Ovary (tissue), 7 donors: ENCODE measurements at regions not wholly inside any gene's neighbourhood (a gene's known extent, or its start where the extent isn't known, plus 50 kb on each side); places are given as distances from the start of the nearest gene placed in this dataset.

Experiments
- DNase-seq, 5 donors: peaks; one replicate each; pipeline ENCODE4 v3.0.0-alpha.2; 2019 to 2020
- H3K27ac ChIP-seq, 2 donors: fragments of 200-600 bp; one replicate each; pipeline versions ENCODE4 v1.5.1 to v1.8.0; 2019 to 2022
- H3K27me3 ChIP-seq: fragments of 200-600 bp; one replicate; pipeline ENCODE4 v1.8.0; 2022
- H3K36me3 ChIP-seq: fragments of 200-600 bp; sonication (generic); one replicate; pipeline ENCODE4 v1.5.1; 2019
- H3K4me1 ChIP-seq: one replicate; pipeline ENCODE4 v1.8.1; 2013; ENCODE audit warnings: mild to moderate bottlenecking, moderate library complexity; ENCODE audit not compliant: insufficient read depth
- H3K4me3 ChIP-seq: fragments of 200-600 bp; sonication (generic); one replicate; pipeline ENCODE4 v1.5.1; 2017
- H3K9me3 ChIP-seq, 2 donors: fragments of 200-600 bp in 1 of 2; sonication (generic) in 1 of 2; one replicate each; pipeline versions ENCODE4 v1.5.1 to v1.8.1; 2013 to 2019; ENCODE audit warnings: mild to moderate bottlenecking in 1 of 2, moderate library complexity in 1 of 2
- EP300 ChIP-seq: sonication (generic); formaldehyde crosslinking; IDR thresholded peaks from one replicate; pipeline ENCODE4 v1.6.1; 2017; ENCODE audit warnings: antibody characterized with exemption
- POLR2A ChIP-seq: fragments of 450-650 bp; IDR thresholded peaks from one replicate; pipeline ENCODE4 v1.6.1; 2017; ENCODE audit warnings: antibody characterized with exemption, mild to moderate bottlenecking, moderate library complexity
- WGBS, 3 donors: extraction: QIAGEN DNeasy Blood & Tissue Kit in 1 of 3; methylation state at CpG; one replicate each; pipeline versions ENCODE4 v1.1.5 to v1.1.7; 2013 to 2017; 5-methylcytosine and 5-hydroxymethylcytosine counted together
- intact Hi-C, 4 donors: fragments of 100-400 bp; cut with DNase I; formaldehyde crosslinking; loops; one replicate each; pipeline versions ENCODE4 v1.11.0 to v1.15.1; 2022 to 2023
- TF ChIP-seq, protein P1 (sequence below), 3 donors: fragments of 450-650 bp in 2 of 3; fragments of 200-600 bp in 1 of 3; IDR thresholded peaks; one replicate each; pipeline versions ENCODE4 v1.5.1 to v1.8.0; 2016 to 2022; ENCODE audit warnings: antibody characterized with exemption in 3 of 3, mild to moderate bottlenecking in 1 of 3
- donor health status: DM: no; HTN: no; CAD: no; lungs with moderate emphysema.
- donor health status: DM: no; HTN: no; CAD: no.
- donor health status: Bipolar disorder and iron deficiency.
- donor health status: DM: no; HTN: no; CAD: no.
- donor health status: DM: yes; HTN: yes; CAD: no.

DNA sequence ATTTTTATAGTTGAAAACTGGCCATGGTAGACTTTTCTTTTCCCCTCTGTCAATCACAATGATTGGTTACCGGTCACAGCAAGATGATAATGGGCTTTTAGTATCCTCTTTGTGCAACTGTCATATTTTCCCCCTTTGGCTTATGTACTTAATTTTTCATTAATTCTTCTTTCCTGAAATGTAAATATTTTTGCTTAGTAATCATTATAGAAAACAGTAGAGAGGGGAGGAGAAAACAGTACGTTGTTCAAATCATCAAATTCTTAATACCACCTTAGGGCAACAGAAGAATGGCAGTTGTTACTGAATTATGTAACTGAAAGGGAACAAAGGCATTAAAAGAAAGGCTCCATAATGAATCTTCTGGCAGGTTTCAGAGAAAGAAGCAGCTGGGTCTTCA is 699.0 kb downstream of the METTL4 start:
- H3K27ac ChIP-seq, result no peak overlapping the region
- H3K4me3 ChIP-seq, result no peak overlapping the region
- H3K9me3 ChIP-seq, result no peaks in the 10 kb centered on the region
- no peak for DNase-seq
- 67 to 78% (median 72%) methylated on average over 2 of the region's 2 CpGs for WGBS, 3 donors
- no peaks in the 10 kb centered on the region for H3K4me1 ChIP-seq
- no peak for TF ChIP-seq POLR2A
- no peak for TF ChIP-seq EP300
- TF ChIP-seq, protein P1, sequence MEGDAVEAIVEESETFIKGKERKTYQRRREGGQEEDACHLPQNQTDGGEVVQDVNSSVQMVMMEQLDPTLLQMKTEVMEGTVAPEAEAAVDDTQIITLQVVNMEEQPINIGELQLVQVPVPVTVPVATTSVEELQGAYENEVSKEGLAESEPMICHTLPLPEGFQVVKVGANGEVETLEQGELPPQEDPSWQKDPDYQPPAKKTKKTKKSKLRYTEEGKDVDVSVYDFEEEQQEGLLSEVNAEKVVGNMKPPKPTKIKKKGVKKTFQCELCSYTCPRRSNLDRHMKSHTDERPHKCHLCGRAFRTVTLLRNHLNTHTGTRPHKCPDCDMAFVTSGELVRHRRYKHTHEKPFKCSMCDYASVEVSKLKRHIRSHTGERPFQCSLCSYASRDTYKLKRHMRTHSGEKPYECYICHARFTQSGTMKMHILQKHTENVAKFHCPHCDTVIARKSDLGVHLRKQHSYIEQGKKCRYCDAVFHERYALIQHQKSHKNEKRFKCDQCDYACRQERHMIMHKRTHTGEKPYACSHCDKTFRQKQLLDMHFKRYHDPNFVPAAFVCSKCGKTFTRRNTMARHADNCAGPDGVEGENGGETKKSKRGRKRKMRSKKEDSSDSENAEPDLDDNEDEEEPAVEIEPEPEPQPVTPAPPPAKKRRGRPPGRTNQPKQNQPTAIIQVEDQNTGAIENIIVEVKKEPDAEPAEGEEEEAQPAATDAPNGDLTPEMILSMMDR (IDR thresholded peaks at IDR 0.05), result no peak
- H3K36me3 ChIP-seq, result no peaks in the 10 kb centered on the region
- intact Hi-C loops, result no loop called here
- no peaks in the 10 kb centered on the region for H3K27me3 ChIP-seq

DNA sequence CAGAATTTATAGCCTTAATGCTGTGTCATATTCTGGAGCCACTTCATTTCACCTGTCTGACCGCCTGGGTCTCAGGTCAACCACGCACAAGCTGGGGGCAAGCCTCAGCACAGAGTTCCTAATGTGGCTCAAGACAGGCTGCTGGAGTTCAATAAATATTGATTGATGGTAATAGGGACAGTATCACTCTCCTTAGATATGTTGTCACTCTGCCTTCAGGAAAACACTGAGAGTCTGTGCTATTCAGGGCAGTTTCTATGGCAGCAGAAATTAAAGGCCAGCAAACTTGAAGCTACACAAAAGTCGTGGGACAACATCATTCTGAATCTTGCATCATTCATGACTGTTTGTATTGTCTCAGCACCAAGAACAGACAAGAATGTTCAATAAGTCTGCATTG is 696.1 kb downstream of the METTL4 start:
- H3K27me3 ChIP-seq, result no peaks in the 10 kb centered on the region
- WGBS, 3 donors, result 68 to 76% (median 75%) methylated on average over 3 of the region's 3 CpGs
- H3K27ac ChIP-seq, result no peak overlapping the region
- no peaks in the 10 kb centered on the region for H3K9me3 ChIP-seq
- no peaks in the 10 kb centered on the region for H3K4me1 ChIP-seq
- no peak overlapping the region for H3K4me3 ChIP-seq
- TF ChIP-seq EP300, result no peak
- no peak for TF ChIP-seq POLR2A
- TF ChIP-seq, protein P1 (IDR thresholded peaks at IDR 0.05), result no peak
- intact Hi-C loops, result no loop called here
- no peaks in the 10 kb centered on the region for H3K36me3 ChIP-seq
- DNase-seq, result no peak

DNA sequence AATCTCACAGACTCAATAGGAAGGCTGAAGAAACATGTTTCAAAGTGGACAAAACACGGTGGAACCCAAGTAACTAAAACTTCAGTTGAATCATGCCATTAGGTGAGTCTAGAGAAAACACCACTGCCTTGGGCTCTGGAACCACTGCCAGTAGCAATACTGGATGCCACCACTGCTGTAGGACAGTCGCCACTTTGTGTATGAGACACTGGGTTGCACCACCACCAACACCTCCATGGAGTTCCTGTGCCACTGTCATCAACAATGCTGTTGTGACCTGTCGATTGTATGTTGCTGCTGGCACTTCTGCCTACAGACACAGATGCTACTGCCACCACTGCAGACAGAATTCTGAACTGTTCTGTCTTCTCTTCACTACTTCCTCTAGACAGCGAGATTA is 686.7 kb downstream of the METTL4 start:
- H3K4me3 ChIP-seq, result no peak overlapping the region
- H3K4me1 ChIP-seq, result no peaks in the 10 kb centered on the region
- DNase-seq, result no peak
- 86 to 89% (median 87%) methylated on average over 4 of the region's 4 CpGs for WGBS, 3 donors
- no peaks in the 10 kb centered on the region for H3K9me3 ChIP-seq
- no peaks in the 10 kb centered on the region for H3K36me3 ChIP-seq
- intact Hi-C loops, result loop anchor here in 1 of 4 donors (5.0 kb wide), 1 partner anchor 387 kb away; no protein-coding TSS in a partner anchor
- TF ChIP-seq EP300, result no peak
- TF ChIP-seq, protein P1 (IDR thresholded peaks at IDR 0.05), result no peak
- no peak for TF ChIP-seq POLR2A
- no peaks in the 10 kb centered on the region for H3K27me3 ChIP-seq
- H3K27ac ChIP-seq, result no peak overlapping the region

GRCh38 chr18:1891641-1892040 is 679.7 kb downstream of the METTL4 start:
- DNase-seq, result no peak
- Histone ChIP-seq H3K4me3 (no peak overlapping the region), H3K27me3 (no peaks in the 10 kb centered on the region), H3K36me3 (no peaks in the 10 kb centered on the region), H3K27ac (no peak overlapping the region), H3K9me3 (no peaks in the 10 kb centered on the region), H3K4me1 (no peaks in the 10 kb centered on the region)
- 10 to 14% (median 11%) methylated on average over 1 of the region's 1 CpG for WGBS, 3 donors
- no peak for TF ChIP-seq POLR2A
- no peak for TF ChIP-seq EP300
- TF ChIP-seq, protein P1 (IDR thresholded peaks at IDR 0.05), result no peak
- intact Hi-C loops, result no loop called here

GRCh38 chr18:1892191-1892590 is 679.1 kb downstream of the METTL4 start:
- no peaks in the 10 kb centered on the region for H3K4me1 ChIP-seq
- no peak overlapping the region for H3K27ac ChIP-seq
- no peaks in the 10 kb centered on the region for H3K36me3 ChIP-seq
- H3K9me3 ChIP-seq, result no peaks in the 10 kb centered on the region
- H3K4me3 ChIP-seq, result no peak overlapping the region
- intact Hi-C loops, result no loop called here
- no peak for DNase-seq
- no peaks in the 10 kb centered on the region for H3K27me3 ChIP-seq
- TF ChIP-seq, protein P1 (IDR thresholded peaks at IDR 0.05), result no peak
- TF ChIP-seq POLR2A (no peak), EP300 (no peak)
